ENCODE measurements at regions not wholly inside any gene's neighbourhood (a gene's known extent, or its start where the extent isn't known, plus 50 kb on each side); places are given as distances from the start of the nearest gene placed in this dataset.

- ChIA-PET CTCF (ENCODE audit: partially characterized antibody) (interaction anchor here (0.5 to 4.4 kb wide), 55 partner anchors 9 to 1108 kb away, joined by 3 to 45 read pairs (median 4); no protein-coding TSS in a partner anchor), POLR2A (ENCODE audit: partially characterized antibody) (no interaction called here)
- Histone ChIP-seq H2BK15ac (ENCODE audit: low read length) (no peak overlapping the region), H2AFZ (ENCODE audit: low read length) (no peak overlapping the region), H3K27ac (ENCODE audit: low read depth, low read length) (no peak overlapping the region), H3K27me3 (replicated peaks in 1 of 4; ENCODE audit: control insufficient read depth in 3 of 4, extremely low read depth in 1 of 4, insufficient read depth in 3 of 4, low read length in 3 of 4) (no peaks in the 10 kb centered on the region), H2BK120ac (replicated peaks; ENCODE audit: low read depth, low read length) (no peak overlapping the region), H3K56ac (replicated peaks; ENCODE audit: insufficient read length, low read depth, low read length) (no peak overlapping the region), H4K20me1 (replicated peaks in 1 of 2; ENCODE audit: control insufficient read depth in 1 of 2, insufficient read depth in 2 of 2, low read length in 2 of 2) (no peaks in the 10 kb centered on the region), H3K9me3 (ENCODE audit: insufficient read depth in 2 of 2, low read depth in 1 of 2, low read length in 1 of 2) (no peaks in the 10 kb centered on the region), H3K4me1 (replicated peaks in 1 of 4; ENCODE audit: control insufficient read depth in 3 of 4, insufficient read depth in 4 of 4, low read length in 3 of 4) (no peaks in the 10 kb centered on the region; a peak in 1 of 7 replicates), H3K4me2 (ENCODE audit: insufficient read depth in 1 of 2, low read depth in 2 of 2, low read length in 2 of 2) (no peak overlapping the region), H3K23me2 (ENCODE audit: low read depth, low read length) (no peaks in the 10 kb centered on the region), H3K18ac (ENCODE audit: extremely low read depth, low read length) (no peak overlapping the region), H2BK12ac (ENCODE audit: low read depth, low read length) (no peak overlapping the region), H3K79me2 (ENCODE audit: control insufficient read depth in 1 of 2, insufficient read depth in 2 of 2, low read length in 2 of 2) (no peaks in the 10 kb centered on the region), H4K8ac (ENCODE audit: extremely low read depth, insufficient read depth, low read length) (no peak overlapping the region), H3K9ac (replicated peaks in 1 of 4; ENCODE audit: extremely low read depth in 1 of 4, low read depth in 3 of 4, low read length in 3 of 4) (no peak overlapping the region), H2BK20ac (ENCODE audit: low read length) (no peak overlapping the region), H4K91ac (replicated peaks; ENCODE audit: insufficient read length, low read length) (no peak overlapping the region), H4K5ac (ENCODE audit: insufficient read length, low read depth, low read length) (no peak overlapping the region), H3K79me1 (ENCODE audit: low read depth, low read length) (no peaks in the 10 kb centered on the region), H2BK5ac (ENCODE audit: low read depth, low read length) (no peak overlapping the region), H3K14ac (ENCODE audit: insufficient read length) (no peak overlapping the region), H3K36me3 (ENCODE audit: control insufficient read depth in 2 of 4, insufficient read depth in 4 of 4, low read length in 3 of 4) (no peaks in the 10 kb centered on the region), H2AK5ac (ENCODE audit: low read depth, low read length) (no peak overlapping the region), H3K4ac (replicated peaks; ENCODE audit: insufficient read length, low read depth, low read length) (no peak overlapping the region), H3K23ac (ENCODE audit: insufficient read length) (no peak overlapping the region), H3K4me3 (ENCODE audit: extremely low read depth in 1 of 4, insufficient read depth in 2 of 4, low read depth in 3 of 4, low read length in 4 of 4) (no peak overlapping the region)
- no peak for FAIRE-seq
- WGBS, 2 experiments (ENCODE audit: extremely low coverage in 1 of 2, insufficient coverage in 1 of 2, insufficient read length in 1 of 2, insufficient replicate concordance in 2 of 2, low coverage in 1 of 2, low lambda C conversion rate in 2 of 2, missing lambda C conversion rate in 1 of 2): 49% methylated on average over 3 of the region's 3 CpGs; no CpG with 5 or more reads in 1 of the 2 experiments
- DNase-seq (ENCODE audit: low read depth in 1 of 2, low spot score in 2 of 2): no peak
- TF ChIP-seq JUND (IDR thresholded peaks at IDR 0.05; ENCODE audit: low read length) (no peak), BRCA1 (IDR thresholded peaks at IDR 0.05; ENCODE audit: low read depth, low read length) (no peak), CREB1 (IDR thresholded peaks at IDR 0.05) (no peak), RBBP5 (IDR thresholded peaks at IDR 0.05; ENCODE audit: borderline replicate concordance, low read depth, low read length) (no peak), PHF8 (conservative IDR thresholded peaks at IDR 0.05; ENCODE audit: low read depth, low read length) (no peak), RNF2 (IDR thresholded peaks at IDR 0.05; ENCODE audit: borderline replicate concordance, low read depth, low read length, missing control alignments, poor library complexity, severe bottlenecking) (no peak), CBX8 (IDR thresholded peaks at IDR 0.05; ENCODE audit: borderline replicate concordance, low read depth, low read length) (no peak), BCL11A (IDR thresholded peaks at IDR 0.05; ENCODE audit: low read depth in 2 of 2, low read length in 2 of 2) (no peak), TCF12 (IDR thresholded peaks at IDR 0.05; ENCODE audit: low read depth, low read length) (no peak), NRF1 (IDR thresholded peaks at IDR 0.05; ENCODE audit: low read depth, low read length) (no peak), TAF7 (optimal IDR thresholded peaks at IDR 0.05; ENCODE audit: borderline replicate concordance, low read depth, low read length) (no peak), KDM5A (IDR thresholded peaks at IDR 0.05; ENCODE audit: low read length) (no peak)
Measured at GRCh38 chr11:100576718-100577021, 110.4 kb upstream of the ARHGAP42 start.
